WERI-Rb-1 (cell line): ENCODE measurements at regions not wholly inside any gene's neighbourhood (a gene's known extent, or its start where the extent isn't known, plus 50 kb on each side); places are given as distances from the start of the nearest gene placed in this dataset.

ENCODE experiments used
- DNase-seq: peaks from one replicate; pipeline ENCODE4 v3.0.0-alpha.2; 2020
- H3K27ac ChIP-seq: fragments of 250-450 bp; sonication (Bioruptor Pico); 2 replicates; pipeline ENCODE4 v1.5.1; 2020; ENCODE audit warnings: mild to moderate bottlenecking, moderate library complexity
- H3K27me3 ChIP-seq: fragments of 250-450 bp; sonication (Bioruptor Pico); 2 replicates; pipeline ENCODE4 v1.5.1; 2021; ENCODE audit warnings: mild to moderate bottlenecking, low read depth, moderate library complexity; ENCODE audit not compliant: insufficient read depth, severe bottlenecking
- H3K36me3 ChIP-seq: fragments of 250-450 bp; sonication (Bioruptor Pico); 2 replicates; pipeline ENCODE4 v1.5.1; 2020; ENCODE audit warnings: mild to moderate bottlenecking, moderate library complexity
- H3K4me3 ChIP-seq: 2 replicates; pipeline ENCODE4 v1.5.1; 2011; ENCODE audit warnings: low read depth, mild to moderate bottlenecking, control low read depth, low read length
- H3K9me3 ChIP-seq: fragments of 250-450 bp; sonication (Bioruptor Pico); 2 replicates; pipeline ENCODE4 v1.5.1; 2021; ENCODE audit warnings: mild to moderate bottlenecking, moderate library complexity; ENCODE audit not compliant: severe bottlenecking
- TF ChIP-seq, protein P1 (sequence below): IDR thresholded peaks from 2 replicates; pipeline ENCODE4 v1.5.1; 2011; ENCODE audit warnings: low read depth, mild to moderate bottlenecking, control low read depth, inconsistent platforms, low read length

DNA sequence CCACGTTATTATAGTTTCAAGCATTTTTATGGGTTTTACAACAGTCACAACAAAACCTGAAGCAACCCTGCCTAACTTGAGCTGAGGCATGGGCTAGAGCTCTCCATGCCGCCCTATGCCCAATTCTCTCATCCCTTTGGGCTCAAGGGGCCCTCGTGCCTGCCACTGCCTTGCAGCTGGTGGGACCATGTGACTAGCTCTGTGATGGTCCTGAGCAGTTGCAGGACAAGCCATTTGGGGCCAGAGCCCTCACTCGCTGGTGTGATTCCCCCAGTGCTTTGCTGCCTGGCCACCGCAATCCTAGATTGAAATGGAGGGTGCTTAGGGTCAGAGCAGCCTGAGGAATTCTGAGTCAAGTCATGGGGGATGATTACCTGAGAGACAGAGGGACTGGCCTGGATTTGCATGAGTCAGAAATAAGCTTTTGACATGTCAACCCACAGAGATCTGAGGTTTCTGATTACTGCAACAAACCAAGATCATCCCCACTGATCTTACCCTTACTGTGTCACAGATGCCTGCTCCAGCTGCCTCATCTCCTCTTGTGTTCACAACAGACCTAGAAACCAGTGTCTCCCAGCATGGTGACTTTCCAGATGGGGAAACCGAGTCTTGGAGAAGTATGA, 323.7 kb downstream of the BRD1 start:
- no peaks in the 10 kb centered on the region for H3K36me3 ChIP-seq
- TF ChIP-seq, protein P1, sequence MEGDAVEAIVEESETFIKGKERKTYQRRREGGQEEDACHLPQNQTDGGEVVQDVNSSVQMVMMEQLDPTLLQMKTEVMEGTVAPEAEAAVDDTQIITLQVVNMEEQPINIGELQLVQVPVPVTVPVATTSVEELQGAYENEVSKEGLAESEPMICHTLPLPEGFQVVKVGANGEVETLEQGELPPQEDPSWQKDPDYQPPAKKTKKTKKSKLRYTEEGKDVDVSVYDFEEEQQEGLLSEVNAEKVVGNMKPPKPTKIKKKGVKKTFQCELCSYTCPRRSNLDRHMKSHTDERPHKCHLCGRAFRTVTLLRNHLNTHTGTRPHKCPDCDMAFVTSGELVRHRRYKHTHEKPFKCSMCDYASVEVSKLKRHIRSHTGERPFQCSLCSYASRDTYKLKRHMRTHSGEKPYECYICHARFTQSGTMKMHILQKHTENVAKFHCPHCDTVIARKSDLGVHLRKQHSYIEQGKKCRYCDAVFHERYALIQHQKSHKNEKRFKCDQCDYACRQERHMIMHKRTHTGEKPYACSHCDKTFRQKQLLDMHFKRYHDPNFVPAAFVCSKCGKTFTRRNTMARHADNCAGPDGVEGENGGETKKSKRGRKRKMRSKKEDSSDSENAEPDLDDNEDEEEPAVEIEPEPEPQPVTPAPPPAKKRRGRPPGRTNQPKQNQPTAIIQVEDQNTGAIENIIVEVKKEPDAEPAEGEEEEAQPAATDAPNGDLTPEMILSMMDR, result no peak
- H3K27me3 ChIP-seq, result no peaks in the 10 kb centered on the region
- no peak overlapping the region for H3K27ac ChIP-seq
- no peak overlapping the region for H3K4me3 ChIP-seq
- no peak for DNase-seq
- peaks cover 4% of the 10 kb centered on the region for H3K9me3 ChIP-seq

DNA sequence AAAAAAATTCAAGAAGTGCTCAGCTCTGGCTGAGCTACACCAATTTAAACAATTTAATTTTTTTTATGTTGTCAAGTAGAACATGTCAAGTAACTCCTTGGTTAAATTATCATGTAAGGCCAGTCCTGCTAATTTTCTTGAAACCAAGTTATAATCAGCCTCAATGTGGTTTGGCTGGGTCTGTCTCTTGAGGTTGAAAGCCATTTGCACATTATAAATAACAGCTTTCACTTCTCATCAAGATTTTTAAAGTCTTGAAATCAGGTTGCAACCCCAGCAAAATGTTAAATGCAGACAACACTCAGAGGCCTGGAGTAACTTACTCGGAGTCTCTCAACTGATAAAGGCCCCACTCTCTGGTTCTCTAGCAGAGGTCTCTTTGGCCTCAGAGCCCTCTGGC, 324.4 kb downstream of the BRD1 start:
- H3K9me3 ChIP-seq, result peaks cover 4% of the 10 kb centered on the region
- no peak overlapping the region for H3K4me3 ChIP-seq
- no peaks in the 10 kb centered on the region for H3K36me3 ChIP-seq
- H3K27me3 ChIP-seq, result no peaks in the 10 kb centered on the region
- no peak overlapping the region for H3K27ac ChIP-seq
- TF ChIP-seq, protein P1, result no peak
- no peak for DNase-seq

DNA sequence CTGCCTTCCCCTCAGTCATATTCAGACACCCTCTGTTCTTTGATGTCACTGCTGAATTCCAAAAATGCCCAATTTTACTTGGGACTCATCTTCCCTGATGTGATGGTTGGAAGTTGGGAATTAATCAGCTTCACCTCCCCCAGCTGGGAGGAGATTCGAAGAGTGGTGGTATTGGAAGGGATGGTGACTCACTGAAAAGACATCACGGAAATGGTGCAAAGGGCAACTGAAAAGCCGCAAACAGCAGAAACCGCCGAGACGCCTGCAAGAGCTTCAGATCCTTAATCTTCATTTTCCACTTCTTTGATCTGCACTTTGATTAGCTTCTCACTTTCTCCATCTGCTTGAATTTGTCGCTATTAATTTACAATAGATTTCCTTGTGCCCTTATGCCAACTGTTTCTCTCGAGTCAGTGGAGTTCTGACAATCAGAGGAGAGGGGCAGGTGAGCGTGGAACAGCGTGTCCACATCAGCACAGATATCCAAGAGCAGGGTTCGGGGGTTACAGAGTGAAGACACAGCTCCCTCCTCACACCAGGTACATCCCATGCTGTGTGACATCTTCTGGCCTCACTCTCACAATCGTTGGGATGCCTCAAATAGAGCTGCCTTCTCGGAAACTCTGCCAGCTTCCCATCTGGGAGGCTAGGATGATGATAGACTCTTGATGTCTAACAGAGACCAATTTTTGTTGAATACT, 325.4 kb downstream of the BRD1 start:
- DNase-seq, result no peak
- TF ChIP-seq, protein P1, result no peak
- Histone ChIP-seq H3K27ac (no peak overlapping the region), H3K36me3 (no peaks in the 10 kb centered on the region), H3K9me3 (peaks cover 4% of the 10 kb centered on the region), H3K4me3 (no peak overlapping the region), H3K27me3 (no peaks in the 10 kb centered on the region)

DNA sequence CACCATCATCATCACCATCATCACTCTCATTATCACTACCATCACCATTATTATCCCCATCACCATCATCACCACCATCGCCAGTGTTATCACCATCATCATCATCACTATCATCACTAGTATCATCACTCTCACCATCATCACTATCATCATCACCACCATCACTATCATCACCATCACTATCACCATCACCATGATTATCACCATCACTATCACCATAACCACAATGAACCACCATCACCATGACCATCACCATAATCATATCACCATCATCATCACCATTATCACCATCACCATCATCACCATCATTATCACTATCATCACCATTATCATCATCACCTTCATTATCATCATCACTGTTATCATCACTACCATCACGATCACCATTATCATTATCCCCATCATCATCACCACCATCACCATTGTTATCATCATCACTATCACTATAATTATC, 326.7 kb downstream of the BRD1 start:
- TF ChIP-seq, protein P1, result no peak
- Histone ChIP-seq H3K9me3 (peaks cover 4% of the 10 kb centered on the region), H3K4me3 (no peak overlapping the region), H3K27me3 (no peaks in the 10 kb centered on the region), H3K36me3 (no peaks in the 10 kb centered on the region), H3K27ac (no peak overlapping the region)
- no peak for DNase-seq

DNA sequence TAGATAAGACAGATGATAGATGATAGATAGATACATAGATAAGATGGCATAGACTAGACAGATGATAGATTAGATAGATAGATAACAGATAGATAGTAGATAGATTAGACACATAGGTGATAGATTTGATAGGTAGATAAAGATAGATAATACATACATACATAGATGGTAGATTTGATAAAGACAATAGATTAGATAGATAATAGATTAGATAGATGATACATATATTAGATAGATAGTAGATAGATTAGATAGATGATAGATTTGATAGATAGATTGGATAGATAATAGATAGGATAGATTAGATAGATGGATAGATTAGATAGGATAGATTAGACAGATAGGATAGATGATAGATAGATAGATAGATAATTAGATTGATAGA, 327.6 kb downstream of the BRD1 start:
- no peak for DNase-seq
- H3K4me3 ChIP-seq, result no peak overlapping the region
- H3K27me3 ChIP-seq, result no peaks in the 10 kb centered on the region
- TF ChIP-seq, protein P1, result no peak
- H3K27ac ChIP-seq, result no peak overlapping the region
- H3K9me3 ChIP-seq, result peaks cover 3% of the 10 kb centered on the region
- H3K36me3 ChIP-seq, result no peaks in the 10 kb centered on the region
